NCI-H2196 (cell line): ENCODE measurements at regions not wholly inside any gene's neighbourhood (a gene's known extent, or its start where the extent isn't known, plus 50 kb on each side); places are given as distances from the start of the nearest gene placed in this dataset.

Experiments used
- DNase-seq: peaks from one replicate; lab custom pipeline; 2025; ENCODE audit not compliant: unreplicated experiment; lab: John Stamatoyannopoulos, UW

DNA sequence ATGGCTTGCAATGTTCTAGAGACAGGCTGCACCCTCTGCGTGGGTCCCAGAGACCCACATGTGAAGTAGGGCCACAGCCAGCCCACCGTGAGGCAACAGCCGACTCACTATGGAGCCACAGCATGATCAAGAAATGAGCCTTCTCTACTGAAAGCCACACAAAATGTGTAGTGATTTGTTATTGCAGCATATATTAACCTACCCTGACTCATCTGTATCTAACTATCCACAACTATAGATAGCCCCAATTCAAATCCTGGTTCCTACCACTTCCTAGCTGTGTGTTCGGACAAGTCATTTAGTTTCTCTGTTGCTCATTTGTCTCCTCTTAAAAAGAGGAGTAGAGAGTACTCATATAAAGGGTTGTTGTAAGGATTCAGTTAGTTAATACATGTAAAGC is 1152.3 kb downstream of the BCL11B start:
- DNase-seq: no peak

DNA sequence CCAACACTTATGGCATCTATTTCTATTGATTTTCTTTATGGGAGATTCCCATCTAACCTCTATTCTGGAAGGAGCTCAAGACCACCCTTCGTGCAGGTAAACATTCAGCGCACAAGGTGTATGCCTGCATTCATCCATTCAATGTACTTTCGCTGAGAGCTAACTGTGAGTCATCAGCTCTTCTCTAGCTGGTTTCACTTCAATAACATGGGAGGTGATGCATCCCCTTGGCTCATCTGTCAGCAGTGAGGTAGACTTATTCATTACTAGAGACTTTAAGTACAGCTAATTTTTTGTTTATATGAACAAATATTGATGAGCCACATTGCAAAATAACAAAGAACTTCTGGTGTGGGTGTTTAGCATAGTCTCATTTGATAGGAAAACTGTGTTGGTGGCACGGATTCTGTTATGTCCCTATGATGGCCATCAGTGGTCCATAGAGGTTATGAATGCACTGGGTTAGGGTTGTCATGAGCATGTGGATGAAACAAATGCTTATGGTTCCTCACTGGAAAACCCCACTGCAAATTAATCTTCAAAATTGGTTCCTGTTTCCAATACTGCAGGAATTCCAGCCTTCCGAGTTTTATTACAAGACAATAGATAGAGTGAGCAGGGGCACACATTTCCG is 1151.0 kb downstream of the BCL11B start:
- no peak for DNase-seq

DNA sequence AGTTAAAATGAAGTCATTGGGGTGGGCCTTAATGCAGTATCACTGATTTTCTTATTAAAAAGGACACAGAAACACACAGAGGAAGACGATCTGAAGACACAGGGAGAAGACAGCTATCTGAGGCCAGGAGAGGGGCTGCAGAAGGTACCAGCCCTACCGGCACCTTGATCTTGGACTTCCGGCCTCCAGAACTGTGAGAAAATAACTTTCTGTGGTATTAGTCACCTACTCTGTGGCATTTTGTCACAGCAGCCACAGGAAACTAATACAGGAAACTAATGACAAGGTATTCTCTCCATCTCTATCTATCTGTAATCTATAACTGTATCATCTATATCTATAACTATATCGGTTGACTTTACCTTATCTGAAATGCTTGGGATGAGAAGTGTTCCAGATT is 1149.5 kb downstream of the BCL11B start:
- no peak for DNase-seq

- no peak for DNase-seq
These were observed 1141.3 kb downstream of the BCL11B start for GRCh38 chr14:98130691-98131090.

DNA sequence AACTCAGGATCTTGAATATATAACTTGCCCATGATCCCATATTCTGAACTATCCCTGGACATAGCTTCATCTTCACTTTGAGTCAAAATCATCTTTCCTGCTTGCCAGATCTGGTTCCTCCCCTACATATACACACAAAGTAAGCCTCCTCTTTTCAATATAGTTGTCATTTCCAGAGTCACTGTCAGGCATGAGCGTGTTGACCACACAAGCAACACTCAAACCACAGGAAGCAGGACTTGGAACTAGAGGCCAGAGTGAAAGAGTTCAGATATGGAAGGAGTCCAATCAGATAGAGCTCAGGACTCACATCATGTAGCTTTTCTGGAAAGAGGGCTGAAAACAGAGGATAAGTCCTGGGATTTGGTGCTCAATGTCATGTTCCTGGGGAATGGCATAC is 1140.6 kb downstream of the BCL11B start:
- no peak for DNase-seq

DNA sequence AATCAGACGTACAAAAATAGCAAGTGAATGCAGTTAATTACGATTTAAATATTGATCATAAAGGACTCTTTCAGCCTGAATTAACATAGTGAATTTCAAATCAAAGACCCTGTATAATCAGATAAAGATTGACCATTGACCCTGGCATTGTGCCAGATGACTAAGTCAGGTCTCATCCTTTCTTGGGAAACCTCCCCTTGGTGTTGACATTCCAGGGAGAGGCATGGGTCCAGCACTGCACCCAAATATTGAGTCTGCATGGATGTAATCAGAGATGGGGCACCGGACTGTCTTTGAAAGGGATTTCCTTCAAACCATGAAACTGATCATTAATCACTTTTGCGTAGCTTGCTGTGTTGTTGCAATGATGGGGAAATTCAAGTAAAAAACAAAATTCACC is 1138.2 kb downstream of the BCL11B start:
- no peak for DNase-seq

DNA sequence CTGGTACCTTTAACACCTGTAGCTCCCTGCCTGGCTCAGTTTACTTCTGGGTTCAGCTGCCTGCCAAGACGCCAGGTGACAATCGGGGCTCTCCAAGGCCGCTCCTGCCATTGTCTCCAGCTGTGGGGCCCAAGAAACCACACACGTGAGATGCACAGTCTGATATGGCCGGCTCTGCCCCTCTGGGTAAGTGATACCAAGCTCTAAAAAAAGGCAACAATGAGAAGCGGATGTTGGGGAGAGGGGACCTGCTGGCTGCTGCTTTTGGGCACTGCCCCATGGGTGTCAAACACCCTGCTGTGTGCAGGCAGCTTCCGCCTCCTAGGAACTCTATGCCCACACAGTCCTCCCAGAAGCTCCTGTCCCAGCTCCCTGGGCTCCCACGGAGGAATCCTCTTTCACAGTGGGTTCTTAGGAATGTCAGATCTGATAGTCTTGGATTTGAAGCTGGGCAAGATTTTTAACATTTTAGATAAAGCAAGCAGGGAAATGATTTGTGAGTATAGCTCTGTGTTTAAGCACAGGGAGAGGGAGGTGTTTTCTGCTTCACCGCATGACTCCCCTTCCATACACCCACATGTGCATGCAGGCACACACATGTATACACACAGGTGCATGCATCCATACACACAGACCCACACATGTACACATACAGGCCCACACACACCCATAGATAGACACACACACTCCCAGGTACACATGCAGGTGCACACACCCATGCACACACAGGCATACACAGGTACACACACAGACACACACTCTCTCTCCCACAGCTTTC is 1135.8 kb downstream of the BCL11B start:
- DNase-seq: no peak

DNA sequence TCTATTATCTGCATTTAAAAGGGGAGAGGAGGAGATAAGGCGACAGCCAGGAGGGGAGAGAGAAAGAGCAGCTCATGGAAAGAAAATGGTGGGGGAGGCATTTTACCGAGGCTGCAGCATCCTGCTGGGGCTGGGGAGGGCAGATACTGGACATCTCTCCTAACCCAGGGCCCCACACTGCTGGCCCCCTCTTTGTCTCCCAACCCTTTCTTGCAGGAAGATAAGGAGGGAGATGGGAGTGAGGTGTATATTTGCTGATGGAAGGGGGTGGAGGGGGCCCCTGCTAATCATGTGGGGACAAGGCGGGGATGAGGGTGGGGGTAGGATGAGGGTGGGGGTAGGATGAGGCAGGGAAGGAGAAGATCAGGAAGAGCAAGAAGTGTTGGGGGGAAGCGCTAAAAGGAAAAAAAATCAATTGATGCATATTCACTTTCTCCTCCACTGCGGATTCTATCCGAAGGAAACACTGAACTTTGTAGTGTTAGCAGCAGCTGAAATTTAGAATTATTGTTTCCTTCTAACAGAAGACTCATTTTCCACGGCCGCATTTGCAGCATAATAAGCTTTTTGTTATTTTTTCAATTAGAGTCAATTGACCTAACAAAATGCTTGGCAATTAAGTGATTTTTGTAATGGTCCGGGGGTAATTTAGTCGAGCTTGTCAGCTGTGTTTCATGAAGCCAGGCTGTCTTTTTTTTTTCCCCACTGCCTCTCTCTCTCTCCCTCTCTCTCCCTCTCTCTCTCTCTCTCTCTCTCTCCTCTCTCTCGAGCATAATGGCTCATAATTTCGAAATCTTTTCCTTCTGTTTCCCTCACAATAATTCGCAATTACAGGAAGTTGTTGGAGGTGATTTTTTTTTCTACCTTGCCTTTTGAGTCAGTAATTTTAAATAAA is 1134.6 kb downstream of the BCL11B start:
- no peak for DNase-seq

DNA sequence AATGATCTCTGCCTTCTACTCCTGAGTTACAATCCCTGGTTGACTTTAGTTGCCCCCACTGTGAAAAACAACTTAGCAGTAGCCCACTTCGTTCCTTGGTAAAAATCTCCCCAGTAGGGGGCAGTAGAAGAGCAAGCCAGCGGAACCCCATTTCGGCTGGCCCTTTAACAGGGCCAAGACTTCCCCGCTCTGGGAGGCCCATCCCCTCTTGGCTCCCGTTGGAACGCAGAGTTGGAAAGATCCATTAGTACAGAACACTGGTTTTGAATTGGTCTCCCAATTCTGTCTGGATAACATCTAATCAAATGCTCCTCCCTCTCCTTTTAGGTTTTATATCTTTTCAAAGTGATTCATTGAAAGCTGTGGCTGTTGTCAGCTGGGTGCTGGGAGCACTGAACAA is 1133.3 kb downstream of the BCL11B start:
- DNase-seq: no peak

- no peak for DNase-seq
These were observed 1131.0 kb downstream of the BCL11B start for GRCh38 chr14:98140862-98141530.

- DNase-seq: no peak
These were observed 1128.4 kb downstream of the BCL11B start for GRCh38 chr14:98143566-98143965.

DNA sequence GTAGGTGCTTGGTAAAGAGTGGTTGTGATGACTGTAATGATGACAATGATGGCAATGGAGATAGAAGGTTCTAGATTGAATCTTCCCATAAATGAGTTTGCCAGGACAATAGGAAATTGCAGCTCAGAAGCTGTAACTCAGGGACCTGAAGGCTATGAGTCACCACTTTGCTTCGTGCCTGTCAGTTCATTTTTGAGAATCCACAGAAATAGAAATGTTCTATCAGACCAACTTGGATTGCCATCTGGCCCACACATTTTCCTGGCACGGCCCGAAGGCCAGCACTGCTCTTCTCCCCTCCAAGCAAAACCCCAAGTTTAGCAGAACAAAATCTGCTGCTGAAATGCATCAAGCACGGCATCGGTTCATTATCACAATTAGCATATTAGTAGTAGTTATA is 1127.0 kb downstream of the BCL11B start:
- DNase-seq: no peak

DNA sequence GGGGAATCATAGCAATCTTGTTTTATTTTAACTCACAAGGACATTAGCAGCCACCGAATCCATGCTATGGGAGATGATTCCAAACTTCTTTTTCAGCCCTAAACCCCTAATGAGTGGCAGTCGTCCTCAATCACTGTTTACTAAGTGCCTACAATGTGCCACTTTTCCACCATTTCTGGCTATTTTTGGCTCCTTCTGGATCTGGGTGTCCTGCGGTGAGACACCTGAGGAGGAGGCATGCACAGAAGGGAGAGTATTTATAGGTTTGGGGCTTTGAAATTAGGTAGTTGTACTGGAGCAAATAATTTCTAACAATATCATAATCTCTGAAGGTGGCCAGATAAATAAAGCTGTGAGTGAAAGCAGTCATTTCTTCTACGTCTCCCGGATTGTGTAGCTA is 1125.6 kb downstream of the BCL11B start:
- no peak for DNase-seq

GRCh38 chr14:98154254-98154653 is 1117.7 kb downstream of the BCL11B start:
- DNase-seq: no peak

GRCh38 chr14:98156411-98156810 is 1115.6 kb downstream of the BCL11B start:
- DNase-seq: no peak

DNA sequence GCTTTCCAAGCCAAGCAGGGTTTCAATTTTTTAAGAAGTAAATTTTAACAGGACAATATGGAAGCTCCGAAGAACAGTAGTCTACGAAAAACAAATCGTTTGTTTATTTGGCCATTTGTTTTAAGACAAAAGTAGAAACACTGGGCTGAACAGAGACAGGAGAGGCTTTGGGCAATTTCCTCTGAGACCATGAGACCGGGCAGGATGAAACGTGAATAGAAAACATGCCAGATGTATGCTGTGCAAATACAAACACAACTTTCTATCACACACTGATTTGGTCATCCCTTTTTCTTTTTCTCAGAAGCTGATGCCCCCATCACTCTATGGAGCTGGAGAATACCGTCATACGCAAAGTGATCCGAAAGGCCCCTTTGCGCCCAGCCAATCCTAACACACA is 1111.1 kb downstream of the BCL11B start:
- no peak for DNase-seq

DNA sequence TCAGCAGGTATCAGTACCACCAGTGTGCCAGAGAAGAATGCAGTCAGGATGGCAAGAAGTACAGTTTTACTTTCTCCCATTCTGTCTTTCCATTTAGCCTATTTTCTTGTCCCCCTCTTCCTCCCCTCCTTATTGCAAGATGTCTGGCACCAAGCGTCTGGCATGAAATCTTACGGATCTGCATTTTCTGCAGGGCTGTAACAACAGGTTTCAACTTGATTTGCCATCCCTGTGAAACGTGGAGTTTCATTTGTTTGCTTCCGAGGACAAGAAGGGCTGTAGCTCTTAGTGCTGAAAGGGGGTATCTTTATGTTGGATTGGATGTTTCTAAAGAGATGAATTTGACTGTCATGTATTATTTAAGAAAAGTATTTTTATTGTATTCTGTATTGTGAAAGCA is 1110.6 kb downstream of the BCL11B start:
- no peak for DNase-seq

DNA sequence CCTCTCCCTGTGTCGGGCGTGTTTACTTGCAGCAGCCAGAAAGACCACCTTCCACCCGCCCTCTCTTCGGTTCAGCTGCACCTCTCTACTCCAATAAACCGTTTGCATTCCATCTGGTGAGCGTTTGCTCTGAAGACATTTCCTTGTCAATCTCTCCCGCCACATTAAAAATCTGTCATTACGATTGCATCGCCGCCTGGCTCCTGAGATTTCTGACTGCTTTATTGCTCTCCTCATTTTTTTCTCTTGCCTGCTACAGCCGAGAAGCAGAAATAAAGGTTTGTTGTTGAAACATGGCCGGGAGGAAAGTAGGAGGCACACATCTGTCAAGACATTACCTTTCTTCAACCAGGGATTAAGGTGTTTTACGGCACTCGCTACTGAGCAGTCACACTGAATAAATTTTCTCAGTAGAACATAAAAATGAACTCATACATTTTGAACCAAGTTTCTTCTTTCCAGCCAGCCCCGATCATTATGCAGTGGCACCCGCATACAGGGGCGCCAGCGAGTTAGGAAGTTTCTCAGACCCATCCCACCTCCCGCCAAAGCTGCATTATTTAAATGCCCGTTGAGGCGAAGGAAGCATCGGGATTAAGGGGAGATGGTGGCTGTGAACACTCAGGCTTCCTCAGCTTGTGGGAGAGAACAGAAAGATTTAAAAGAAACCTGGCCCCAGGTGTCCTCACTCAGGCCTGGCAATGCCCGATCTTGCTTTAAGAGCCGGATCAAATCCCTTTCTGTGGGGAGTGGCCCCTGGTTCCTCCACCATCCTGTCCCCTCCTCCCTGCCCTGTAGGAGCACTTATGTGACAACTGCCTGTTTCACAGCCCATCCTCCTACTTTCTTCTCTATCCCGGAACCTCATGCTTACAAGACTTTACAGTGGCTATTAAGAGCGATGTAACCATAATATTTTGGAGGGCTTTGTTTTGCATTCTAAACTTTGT is 1108.9 kb downstream of the BCL11B start:
- no peak for DNase-seq

- no peak for DNase-seq
These were observed 1108.1 kb downstream of the BCL11B start for GRCh38 chr14:98163873-98164272.

DNA sequence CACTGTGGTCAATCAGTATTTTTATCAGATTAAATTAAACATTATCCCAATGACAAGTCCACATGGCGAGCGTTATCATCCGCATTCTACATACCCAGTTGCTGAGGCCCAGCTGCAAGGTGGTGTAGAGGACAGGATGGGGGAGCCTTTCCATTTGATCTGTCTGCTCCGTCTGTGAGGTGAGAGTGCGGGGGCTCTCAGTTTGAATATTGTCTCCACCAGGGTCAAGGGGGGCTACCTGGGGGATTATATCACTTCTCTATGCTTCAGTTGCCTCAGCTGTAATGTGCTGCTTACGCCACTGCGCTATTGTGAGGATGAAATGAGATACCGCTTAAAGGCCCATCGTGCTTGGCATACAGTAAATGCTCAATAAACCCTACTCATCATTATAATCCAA is 1106.0 kb downstream of the BCL11B start:
- no peak for DNase-seq
